Islet of Langerhans (tissue), 1 donor: ENCODE measurements at regions not wholly inside any gene's neighbourhood (a gene's known extent, or its start where the extent isn't known, plus 50 kb on each side); places are given as distances from the start of the nearest gene placed in this dataset.

Source experiments
- FAIRE-seq: peaks from one replicate; lab custom pipeline; 2011; peaks lifted over from hg19 to GRCh38; lab: Jason Lieb, UNC

- no peak for FAIRE-seq
Observed at GRCh38 chr10:31580646-31581045, 261.6 kb downstream of the ZEB1 start.
